OCI-LY3 (cell line): ENCODE measurements at regions not wholly inside any gene's neighbourhood (a gene's known extent, or its start where the extent isn't known, plus 50 kb on each side); places are given as distances from the start of the nearest gene placed in this dataset.

Source experiments
- H2AFZ ChIP-seq: fragments of 200-600, 300-600 bp; shearing (Covaris generic); 2 replicates; pipeline ENCODE4 v1.6.0; 2014; ENCODE audit warnings: antibody characterized with exemption, low read depth, low read length
- H3K27ac ChIP-seq: fragments of 200-600, 300-600 bp; sonication (generic); 2 replicates; pipeline ENCODE4 v1.5.1; 2014; ENCODE audit warnings: mild to moderate bottlenecking, low read length, moderate library complexity, mixed read lengths
- H3K27me3 ChIP-seq: fragments of 200-600, 300-600 bp; sonication (generic); 2 replicates; pipeline ENCODE4 v1.6.1; 2014; ENCODE audit warnings: low read depth, low read length, mixed read lengths
- H3K36me3 ChIP-seq: fragments of 200-600, 300-600 bp; sonication (generic); replicated peaks from 2 replicates; pipeline ENCODE3; 2014; ENCODE audit warnings: low read depth, low read length, mixed read lengths
- H3K4me1 ChIP-seq: fragments of 300-600, 200-600 bp; sonication (generic); 2 replicates; pipeline ENCODE4 v1.6.1; 2014; ENCODE audit warnings: low read length, mixed read lengths
- H3K4me2 ChIP-seq: fragments of 200-600, 300-600 bp; sonication (generic); 2 replicates; pipeline ENCODE4 v1.6.1; 2014; ENCODE audit warnings: low read length, mixed read lengths
- H3K4me3 ChIP-seq: fragments of 300-600, 200-600 bp; sonication (generic); 2 replicates; pipeline ENCODE4 v1.5.1; 2014; ENCODE audit warnings: antibody characterized with exemption, mild to moderate bottlenecking, low read length, moderate library complexity
- H3K79me2 ChIP-seq: fragments of 300-600, 200-600 bp; shearing (Covaris generic); 2 replicates; pipeline ENCODE4 v1.6.1; 2014; ENCODE audit warnings: mild to moderate bottlenecking, low read length, mixed read lengths
- H3K9ac ChIP-seq: fragments of 300-600, 200-600 bp; shearing (Covaris generic); 2 replicates; pipeline ENCODE4 v1.6.0; 2014; ENCODE audit warnings: mild to moderate bottlenecking, low read length, moderate library complexity
- H3K9me3 ChIP-seq: fragments of 200-600, 300-600 bp; shearing (Covaris generic); 2 replicates; pipeline ENCODE4 v1.6.1; 2014; ENCODE audit warnings: low read length, mixed read lengths; ENCODE audit not compliant: insufficient read depth
- H4K20me1 ChIP-seq: fragments of 200-600, 300-600 bp; sonication (generic); 2 replicates; pipeline ENCODE4 v1.6.1; 2016; ENCODE audit warnings: low read length, mixed read lengths; ENCODE audit not compliant: insufficient read depth
- CTCF ChIP-seq: fragments of 200-600, 300-600 bp; sonication (generic); IDR thresholded peaks from 2 replicates; pipeline ENCODE4 v1.5.1; 2014; ENCODE audit warnings: antibody characterized with exemption, low read length, low read depth
- EZH2phosphoT487 ChIP-seq: fragments of 200-600 bp; shearing (Covaris generic); IDR thresholded peaks from 2 replicates; pipeline ENCODE4 v1.6.1; 2018; ENCODE audit warnings: antibody characterized with exemption, mixed run types, low read depth

GRCh38 chr9:82581516-82581915 is 481.4 kb downstream of the RASEF start:
- no peak overlapping the region for H3K27ac ChIP-seq
- no peak overlapping the region for H2AFZ ChIP-seq
- TF ChIP-seq EZH2phosphoT487 (no peak), CTCF (no peak)
- H3K27me3 ChIP-seq = no peaks in the 10 kb centered on the region
- H3K79me2 ChIP-seq = no peaks in the 10 kb centered on the region
- no peaks in the 10 kb centered on the region for H4K20me1 ChIP-seq
- no peak overlapping the region for H3K4me2 ChIP-seq
- peaks cover 12% of the 10 kb centered on the region for H3K4me1 ChIP-seq
- H3K9me3 ChIP-seq = no peaks in the 10 kb centered on the region
- no peak overlapping the region for H3K9ac ChIP-seq
- H3K4me3 ChIP-seq = no peak overlapping the region
- peaks cover 4% of the 10 kb centered on the region for H3K36me3 ChIP-seq

GRCh38 chr9:82581935-82582334 is 481.0 kb downstream of the RASEF start:
- no peak overlapping the region for H2AFZ ChIP-seq
- H3K36me3 ChIP-seq = peaks cover 4% of the 10 kb centered on the region
- H3K27ac ChIP-seq = no peak overlapping the region
- no peak overlapping the region for H3K4me2 ChIP-seq
- no peak overlapping the region for H3K4me3 ChIP-seq
- H3K9ac ChIP-seq = no peak overlapping the region
- no peak for TF ChIP-seq EZH2phosphoT487
- TF ChIP-seq CTCF = no peak
- no peaks in the 10 kb centered on the region for H4K20me1 ChIP-seq
- no peaks in the 10 kb centered on the region for H3K27me3 ChIP-seq
- no peaks in the 10 kb centered on the region for H3K9me3 ChIP-seq
- peaks cover 12% of the 10 kb centered on the region for H3K4me1 ChIP-seq
- no peaks in the 10 kb centered on the region for H3K79me2 ChIP-seq

GRCh38 chr9:82582693-82583092 is 480.2 kb downstream of the RASEF start:
- TF ChIP-seq CTCF = no peak
- Histone ChIP-seq H3K4me3 (no peak overlapping the region), H3K4me2 (no peak overlapping the region), H3K36me3 (peaks cover 4% of the 10 kb centered on the region), H4K20me1 (no peaks in the 10 kb centered on the region), H3K27me3 (no peaks in the 10 kb centered on the region), H3K9ac (no peak overlapping the region), H3K9me3 (no peaks in the 10 kb centered on the region), H3K79me2 (no peaks in the 10 kb centered on the region), H2AFZ (no peak overlapping the region), H3K4me1 (peaks cover 12% of the 10 kb centered on the region), H3K27ac (no peak overlapping the region)

GRCh38 chr9:82583524-82583923 is 479.4 kb downstream of the RASEF start:
- Histone ChIP-seq H3K9ac (no peak overlapping the region), H3K9me3 (no peaks in the 10 kb centered on the region), H3K27me3 (no peaks in the 10 kb centered on the region), H2AFZ (no peak overlapping the region), H3K4me2 (no peak overlapping the region), H3K79me2 (no peaks in the 10 kb centered on the region), H3K36me3 (peaks cover 4% of the 10 kb centered on the region), H3K4me1 (peaks cover 12% of the 10 kb centered on the region), H3K4me3 (no peak overlapping the region), H4K20me1 (no peaks in the 10 kb centered on the region), H3K27ac (no peak overlapping the region)
- TF ChIP-seq CTCF (no peak), EZH2phosphoT487 (no peak)
